MCF 10A (cell line): ENCODE measurements at regions not wholly inside any gene's neighbourhood (a gene's known extent, or its start where the extent isn't known, plus 50 kb on each side); places are given as distances from the start of the nearest gene placed in this dataset.

Experiments used
- BruUV-seq: library from RNA; stranded (reverse); fragments of 400-500 nt; replicated peaks from 2 replicates; lab custom pipeline; 2021; lab: Mats Ljungman, UMichigan
- CTCF ChIA-PET: fragments of 300-600 bp; sonication (Branson Sonifier 250); formaldehyde crosslinking; extraction: SDS; loops from one replicate; lab custom pipeline; 2021; ENCODE audit warnings: antibody characterized with exemption, inconsistent platforms; lab: Yijun Ruan, JAX
- POLR2A ChIA-PET: fragments of 300-600, 350-650 bp; sonication (Branson Sonifier 250); formaldehyde crosslinking; extraction: SDS; loops from one replicate; lab custom pipeline; 2020; ENCODE audit warnings: antibody characterized with exemption, inconsistent platforms; lab: Yijun Ruan, JAX
- DNase-seq: peaks from one replicate; pipeline ENCODE4 v3.0.0-alpha.2; 2018; ENCODE audit not compliant: unreplicated experiment
- H3K27ac Mint-ChIP-seq: one replicate; pipeline ENCODE4 v1.8.0; 2022; ENCODE audit warnings: mild to moderate bottlenecking, low read depth, mixed read lengths; ENCODE audit not compliant: unreplicated experiment
- H3K27me3 Mint-ChIP-seq: one replicate; pipeline ENCODE4 v1.8.0; 2022; ENCODE audit warnings: mixed read lengths; ENCODE audit not compliant: insufficient read depth, unreplicated experiment
- H3K36me3 Mint-ChIP-seq: one replicate; pipeline ENCODE4 v1.8.0; 2022; ENCODE audit warnings: mild to moderate bottlenecking, moderate library complexity, mixed read lengths; ENCODE audit not compliant: insufficient read depth, unreplicated experiment
- H3K4me1 Mint-ChIP-seq: one replicate; pipeline ENCODE4 v1.8.0; 2022; ENCODE audit warnings: mixed read lengths; ENCODE audit not compliant: insufficient read depth, unreplicated experiment
- H3K4me3 Mint-ChIP-seq: one replicate; pipeline ENCODE4 v1.8.0; 2022; ENCODE audit warnings: mild to moderate bottlenecking, moderate library complexity, mixed read lengths; ENCODE audit not compliant: unreplicated experiment
- H3K9me3 Mint-ChIP-seq: one replicate; pipeline ENCODE4 v1.8.0; 2022; ENCODE audit warnings: mixed read lengths; ENCODE audit not compliant: unreplicated experiment
- CTCF ChIP-seq: fragments of 200-600 bp; IDR thresholded peaks from one replicate; pipeline ENCODE4 v1.8.0; 2022; ENCODE audit warnings: antibody characterized with exemption, mild to moderate bottlenecking; ENCODE audit not compliant: unreplicated experiment
- intact Hi-C: fragments of 100-400 bp; cut with micrococcal nuclease; formaldehyde crosslinking; loops from 2 replicates; pipeline ENCODE4 v1.14.1; 2022

GRCh38 chr4:119894650-119895208 lies 171.9 kb downstream of the MAD2L1 start:
- BruUV-seq: no TSS peak
- H3K4me1 Mint-ChIP-seq: peaks cover 6% of the 10 kb centered on the region
- ChIA-PET POLR2A (no interaction called here), CTCF (interaction anchor here (0.6 kb wide), 2 partner anchors 377 to 990 kb away, joined by 3 to 4 read pairs; no protein-coding TSS in a partner anchor)
- no peak for TF ChIP-seq CTCF
- DNase-seq: no peak
- no peaks in the 10 kb centered on the region for H3K36me3 Mint-ChIP-seq
- H3K4me3 Mint-ChIP-seq: no peak overlapping the region
- peaks cover 7% of the 10 kb centered on the region for H3K9me3 Mint-ChIP-seq
- intact Hi-C loops: no loop called here
- H3K27me3 Mint-ChIP-seq: no peaks in the 10 kb centered on the region
- no peak overlapping the region for H3K27ac Mint-ChIP-seq

GRCh38 chr4:119873794-119874325 lies 192.8 kb downstream of the MAD2L1 start:
- Mint-ChIP-seq H3K4me3 (no peak overlapping the region), H3K27ac (no peak overlapping the region), H3K27me3 (no peaks in the 10 kb centered on the region), H3K4me1 (no peaks in the 10 kb centered on the region), H3K9me3 (no peaks in the 10 kb centered on the region), H3K36me3 (no peaks in the 10 kb centered on the region)
- CTCF ChIA-PET: interaction anchor here (0.7 kb wide), 1 partner anchor 206 kb away, joined by 3 read pairs; no protein-coding TSS in a partner anchor
- no peak for TF ChIP-seq CTCF
- intact Hi-C loops: no loop called here
- BruUV-seq: no TSS peak
- POLR2A ChIA-PET: interaction anchor here (0.9 kb wide), 1 partner anchor 9 kb away, joined by 3 read pairs; no protein-coding TSS in a partner anchor
- DNase-seq: no peak

GRCh38 chr4:119873132-119873531 lies 193.5 kb downstream of the MAD2L1 start:
- no TSS peak for BruUV-seq
- H3K9me3 Mint-ChIP-seq: no peaks in the 10 kb centered on the region
- H3K4me3 Mint-ChIP-seq: no peak overlapping the region
- H3K27me3 Mint-ChIP-seq: no peaks in the 10 kb centered on the region
- H3K36me3 Mint-ChIP-seq: no peaks in the 10 kb centered on the region
- ChIA-PET CTCF (interaction anchor here (0.6 kb wide), 1 partner anchor 285 kb away, joined by 4 read pairs; no protein-coding TSS in a partner anchor), POLR2A (no interaction called here)
- H3K4me1 Mint-ChIP-seq: no peaks in the 10 kb centered on the region
- no peak for DNase-seq
- intact Hi-C loops: no loop called here
- no peak for TF ChIP-seq CTCF
- H3K27ac Mint-ChIP-seq: no peak overlapping the region

- Mint-ChIP-seq H3K4me1 (no peaks in the 10 kb centered on the region), H3K4me3 (no peak overlapping the region), H3K27ac (no peak overlapping the region), H3K36me3 (no peaks in the 10 kb centered on the region), H3K27me3 (no peaks in the 10 kb centered on the region), H3K9me3 (no peaks in the 10 kb centered on the region)
- BruUV-seq: no TSS peak
- no peak for TF ChIP-seq CTCF
- CTCF ChIA-PET: interaction anchor here (0.6 to 1.4 kb wide), 3 partner anchors 16 to 285 kb away, joined by 3 to 4 read pairs (median 3); no protein-coding TSS in a partner anchor
- DNase-seq: no peak
- intact Hi-C loops: no loop called here
- POLR2A ChIA-PET: no interaction called here
Observed at GRCh38 chr4:119872371-119873016, 194.2 kb downstream of the MAD2L1 start.
